ENCODE measurements at regions not wholly inside any gene's neighbourhood (a gene's known extent, or its start where the extent isn't known, plus 50 kb on each side); places are given as distances from the start of the nearest gene placed in this dataset.

GRCh38 chr18:79625924-79626561 is 53.6 kb upstream of the CTDP1 start:
- no peak for DNase-seq (ENCODE audit: low read depth in 4 of 4, low spot score in 2 of 4)

- no peak for DNase-seq (ENCODE audit: low read depth in 4 of 4, low spot score in 2 of 4)
Observed at GRCh38 chr18:79626905-79627749, 52.5 kb upstream of the CTDP1 start.

DNA sequence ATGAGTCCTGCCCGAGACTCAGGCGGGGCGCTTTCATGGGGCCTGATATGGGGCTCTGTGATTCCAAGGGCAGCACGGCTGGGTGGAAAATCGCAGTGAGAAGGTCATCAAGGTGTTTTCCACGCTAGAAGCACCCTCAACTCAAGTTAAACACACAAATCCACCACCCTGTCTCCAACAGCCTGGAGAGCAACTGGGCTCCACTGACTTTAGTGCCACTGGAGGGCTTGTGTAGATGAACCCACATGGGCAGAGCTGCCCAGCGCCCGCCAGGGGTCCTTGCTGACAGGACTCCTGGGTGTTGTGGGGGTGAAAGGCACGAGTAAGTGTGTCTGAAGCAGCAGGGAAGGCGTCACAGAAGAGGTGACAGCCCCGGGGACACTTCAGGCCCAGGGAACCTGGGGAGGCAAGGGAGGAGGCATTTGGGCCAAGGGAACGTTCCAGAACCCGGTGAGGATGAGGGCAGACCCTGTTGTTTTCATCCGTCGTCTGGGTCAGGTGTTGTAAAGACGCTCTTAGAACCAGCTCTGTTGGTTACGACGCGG is 51.8 kb upstream of the CTDP1 start:
- DNase-seq (ENCODE audit: low read depth in 4 of 4, low spot score in 2 of 4) = no peak

DNA sequence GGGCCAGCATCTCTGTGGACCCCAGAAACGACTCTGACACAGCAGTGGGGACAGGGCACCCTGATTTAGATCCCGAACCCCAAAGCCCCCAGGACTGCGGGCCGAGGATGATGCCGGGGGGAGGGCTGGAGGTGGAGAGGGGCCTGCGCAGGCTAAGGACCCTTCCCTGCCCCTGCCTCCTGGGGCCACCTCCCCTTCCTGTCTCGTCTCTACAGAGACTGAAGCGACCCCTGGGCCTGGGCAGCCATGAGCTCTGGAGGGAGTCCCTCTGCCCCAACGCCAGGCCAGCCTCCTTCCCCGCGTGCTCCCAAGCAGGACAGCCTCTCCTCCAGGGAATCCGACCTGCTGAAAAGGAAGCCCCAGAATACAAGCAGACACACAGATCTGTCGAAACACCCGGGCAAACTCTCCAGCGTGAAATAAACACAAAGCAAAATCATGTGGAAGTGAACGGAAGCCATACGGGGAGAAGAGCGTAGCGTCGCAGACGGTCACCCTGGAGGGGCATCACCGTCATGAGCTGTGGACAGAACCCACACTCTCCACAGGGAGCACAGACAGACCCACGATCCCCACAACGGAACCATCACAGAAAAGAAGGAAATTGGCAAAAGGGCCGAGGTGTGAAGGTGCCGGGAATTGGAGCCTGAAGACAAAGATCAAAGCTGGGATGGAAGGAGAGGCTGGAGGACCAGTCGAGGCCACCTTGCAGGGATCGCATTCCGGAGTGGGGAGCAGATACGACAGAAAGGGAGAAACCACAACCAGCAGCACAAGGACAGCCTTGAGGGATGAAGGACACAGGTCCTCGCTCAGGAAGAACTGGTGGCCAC is 51.0 kb upstream of the CTDP1 start:
- DNase-seq (ENCODE audit: low read depth in 4 of 4, low spot score in 2 of 4) = no peak

- DNase-seq (ENCODE audit: low read depth in 4 of 4, low spot score in 2 of 4) = no peak
Observed at GRCh38 chr18:79629249-79629558, 50.4 kb upstream of the CTDP1 start.

- no peak for DNase-seq (ENCODE audit: low read depth in 4 of 4, low spot score in 2 of 4)
Observed at GRCh38 chr18:79629606-79630005, 50.0 kb upstream of the CTDP1 start.

All from left renal cortex interstitium (tissue), 4 donors.